Suppressor macrophage (primary cell): ENCODE measurements at regions not wholly inside any gene's neighbourhood (a gene's known extent, or its start where the extent isn't known, plus 50 kb on each side); places are given as distances from the start of the nearest gene placed in this dataset.
"Not testable (repeated sequence)": the region's sequence is repeated elsewhere in the genome, so short reads cannot be mapped to it uniquely, and the experiment has no call there.

ENCODE experiments used
- DNase-seq, 4 experiments: peaks; one replicate each; pipeline ENCODE4 v3.0.0-alpha.2; 2020 to 2022

- DNase-seq: not testable (repeated sequence)
These were observed 122.1 kb downstream of the SPAG6 start for GRCh38 chr10:22467393-22467792.

- DNase-seq: no peak
These were observed 123.4 kb downstream of the SPAG6 start for GRCh38 chr10:22468570-22469320.

GRCh38 chr10:22473044-22473443 lies 127.7 kb downstream of the SPAG6 start:
- DNase-seq: no peak

- no peak for DNase-seq
These were observed 128.2 kb downstream of the SPAG6 start for GRCh38 chr10:22473459-22473858.

- DNase-seq: peak in 3 of 4 experiments; percentile 11 to 54 (median 38)
These were observed 130.6 kb downstream of the SPAG6 start for GRCh38 chr10:22475651-22476600.

- peak in 3 of 4 experiments; percentile 3 to 29 (median 19) for DNase-seq
These were observed 131.5 kb downstream of the SPAG6 start for GRCh38 chr10:22476601-22477321.

GRCh38 chr10:22477334-22478287 lies 132.3 kb downstream of the SPAG6 start:
- DNase-seq: no peak

- no peak for DNase-seq
These were observed 133.4 kb downstream of the SPAG6 start for GRCh38 chr10:22478555-22479334.

- no peak for DNase-seq
These were observed 134.1 kb downstream of the SPAG6 start for GRCh38 chr10:22479419-22479818.

GRCh38 chr10:22481106-22481505 lies 135.8 kb downstream of the SPAG6 start:
- DNase-seq: no peak

- DNase-seq: no peak
These were observed 136.6 kb downstream of the SPAG6 start for GRCh38 chr10:22481687-22482539.

GRCh38 chr10:22483132-22483531 lies 137.8 kb downstream of the SPAG6 start:
- no peak for DNase-seq
